NCI-H1092 treated with DMSO at 0.1 percent for 48 hours (cell line): ENCODE measurements at regions not wholly inside any gene's neighbourhood (a gene's known extent, or its start where the extent isn't known, plus 50 kb on each side); places are given as distances from the start of the nearest gene placed in this dataset.

Source experiments
- DNase-seq: peaks from one replicate; lab custom pipeline; 2025; lab: John Stamatoyannopoulos, UW

DNA sequence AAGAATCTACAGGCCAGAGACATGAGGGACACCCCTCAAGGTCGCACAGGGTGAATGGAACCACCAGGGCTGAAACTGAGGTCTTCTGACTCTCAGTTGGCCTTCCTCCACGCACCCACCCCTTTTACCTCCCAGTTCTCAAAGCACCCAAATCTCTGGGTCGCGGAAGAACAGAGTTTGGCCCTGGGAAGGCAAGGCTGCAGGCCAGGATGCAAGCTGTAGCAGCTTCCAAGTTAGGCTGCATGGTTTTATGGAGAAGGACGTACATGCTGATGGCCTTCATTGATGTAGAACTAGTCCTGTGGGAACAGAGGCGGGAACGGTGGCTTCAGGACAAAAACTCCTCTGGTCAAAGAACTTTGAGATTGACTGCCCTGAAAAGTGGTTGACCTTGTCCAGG is 143.5 kb upstream of the B3GAT1 start:
- DNase-seq, result no peak

DNA sequence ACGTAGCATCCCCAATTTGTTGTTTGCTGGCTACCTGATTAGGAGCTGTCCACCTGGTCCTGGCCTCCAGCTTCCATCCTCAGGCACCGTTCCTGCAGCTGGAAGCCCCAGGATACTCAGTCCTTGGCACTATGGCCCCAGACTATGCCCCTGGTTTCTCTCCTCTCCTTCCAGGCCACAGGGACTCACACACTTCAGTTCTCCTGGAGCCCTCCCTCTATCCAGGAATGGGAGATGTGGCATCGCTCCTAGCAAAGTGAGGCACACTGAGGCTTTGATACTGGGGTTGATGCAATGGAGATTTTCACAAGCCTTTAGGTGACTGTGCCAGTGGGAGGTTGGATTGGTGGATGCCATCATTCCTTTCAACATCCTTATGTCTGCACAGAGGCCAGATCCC is 142.8 kb upstream of the B3GAT1 start:
- DNase-seq, result no peak

DNA sequence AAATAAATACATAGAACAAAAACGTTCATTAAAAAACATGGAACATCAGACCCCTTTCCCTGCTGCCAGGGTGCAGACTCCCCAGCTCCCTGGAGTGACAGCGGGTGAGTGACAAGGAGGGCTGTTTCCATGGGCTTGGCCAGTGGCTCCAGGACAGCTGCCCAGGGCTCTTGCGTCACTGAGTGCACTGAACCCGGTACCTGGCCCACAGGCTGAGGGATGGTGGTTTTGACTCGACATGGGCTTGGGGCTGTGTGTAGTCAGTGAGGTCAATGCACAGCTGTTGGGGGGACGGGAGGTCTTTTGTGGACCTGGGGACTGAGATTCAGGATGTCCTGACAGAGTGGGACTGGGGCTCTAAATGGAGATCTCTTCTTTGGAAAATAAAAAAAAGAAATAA is 142.1 kb upstream of the B3GAT1 start:
- DNase-seq, result no peak

DNA sequence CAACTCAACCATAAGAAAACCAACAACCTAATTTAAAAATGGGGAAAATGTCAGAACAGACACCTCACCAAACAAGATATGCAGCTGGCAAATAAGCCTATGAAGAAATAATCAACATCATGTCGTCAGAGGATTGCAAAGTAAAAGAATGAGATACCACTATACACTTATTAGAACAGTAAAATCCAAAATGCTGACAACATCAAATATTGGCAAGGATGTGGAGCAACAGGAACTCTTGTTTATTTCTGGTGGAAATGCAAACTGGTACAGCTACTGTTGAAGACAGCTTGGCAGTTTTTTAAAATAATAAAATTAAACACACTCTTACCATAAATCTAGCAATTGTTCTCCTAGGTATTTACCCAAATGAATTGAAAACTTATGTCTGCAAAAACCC is 140.7 kb upstream of the B3GAT1 start:
- DNase-seq, result no peak

DNA sequence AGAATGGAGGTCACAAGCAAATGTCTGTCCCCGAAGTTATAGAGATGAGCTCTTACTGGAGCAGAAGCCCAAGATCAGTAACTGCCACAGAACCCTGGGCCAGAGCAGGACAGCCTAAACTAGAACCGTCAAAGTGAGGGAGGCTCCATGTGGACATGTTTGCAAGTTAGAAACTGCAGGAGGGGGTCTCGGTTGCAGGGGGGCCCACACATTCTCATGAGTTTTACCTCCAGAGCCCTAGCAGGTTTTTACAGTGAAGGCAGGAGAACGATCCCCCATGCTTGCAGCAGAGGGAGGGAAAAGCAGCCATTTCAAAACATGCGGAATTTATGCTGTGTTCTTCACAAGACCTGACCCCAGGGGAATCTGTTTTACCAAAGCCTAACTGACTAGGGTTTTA is 133.5 kb upstream of the B3GAT1 start:
- no peak for DNase-seq

DNA sequence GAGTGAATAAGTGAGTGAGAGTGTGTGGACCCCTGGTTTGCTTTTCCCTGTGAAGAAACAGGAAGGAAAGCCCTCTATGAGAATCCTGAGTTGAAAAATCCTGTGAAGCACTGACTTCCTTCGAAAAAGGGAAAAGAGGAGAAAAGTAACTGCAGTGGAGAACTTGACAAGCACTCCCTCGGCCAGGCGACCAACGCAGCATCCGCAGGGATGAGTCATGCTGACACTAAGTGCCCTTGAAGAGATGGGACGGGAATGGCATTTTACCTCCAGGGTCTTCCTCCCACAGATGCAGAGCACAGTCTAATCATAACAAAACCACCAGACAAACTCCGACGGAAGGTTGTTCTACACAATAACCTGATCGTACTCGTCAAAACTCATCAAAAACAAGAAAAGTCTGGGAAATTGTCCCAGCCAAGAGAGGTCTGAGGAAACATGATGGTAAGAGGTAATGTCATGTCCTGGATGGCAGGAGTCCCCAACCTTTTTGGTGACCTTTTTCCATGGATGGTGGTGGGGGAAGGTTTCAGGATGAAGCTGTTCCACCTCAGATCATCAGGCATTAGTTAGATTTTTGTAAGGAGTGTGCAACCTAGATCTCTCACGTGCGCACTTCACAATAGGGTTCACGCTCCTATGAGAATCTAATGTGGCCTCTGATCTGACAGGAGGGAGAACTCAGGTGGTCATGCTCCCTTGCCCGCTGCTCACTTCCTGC is 132.2 kb upstream of the B3GAT1 start:
- DNase-seq, result no peak

DNA sequence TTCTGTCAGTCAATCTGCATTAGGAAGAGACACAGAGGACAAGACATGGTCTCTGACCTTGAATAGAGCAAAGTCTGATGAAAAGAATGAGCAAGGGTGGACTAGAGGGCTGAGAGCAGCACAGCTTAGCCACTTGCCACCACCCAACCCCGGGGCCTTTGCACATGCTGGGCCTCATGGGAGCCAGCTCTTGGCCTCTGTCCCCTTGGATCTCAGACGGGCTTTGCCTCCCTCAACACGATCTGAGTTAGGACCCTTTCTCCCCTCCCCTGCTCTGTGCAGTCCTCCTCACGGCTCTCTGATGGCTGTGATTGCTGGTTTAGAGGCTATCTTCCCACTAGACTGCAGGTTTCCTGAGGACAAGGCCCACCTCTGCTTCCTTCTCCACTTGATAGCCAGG is 131.6 kb upstream of the B3GAT1 start:
- no peak for DNase-seq

DNA sequence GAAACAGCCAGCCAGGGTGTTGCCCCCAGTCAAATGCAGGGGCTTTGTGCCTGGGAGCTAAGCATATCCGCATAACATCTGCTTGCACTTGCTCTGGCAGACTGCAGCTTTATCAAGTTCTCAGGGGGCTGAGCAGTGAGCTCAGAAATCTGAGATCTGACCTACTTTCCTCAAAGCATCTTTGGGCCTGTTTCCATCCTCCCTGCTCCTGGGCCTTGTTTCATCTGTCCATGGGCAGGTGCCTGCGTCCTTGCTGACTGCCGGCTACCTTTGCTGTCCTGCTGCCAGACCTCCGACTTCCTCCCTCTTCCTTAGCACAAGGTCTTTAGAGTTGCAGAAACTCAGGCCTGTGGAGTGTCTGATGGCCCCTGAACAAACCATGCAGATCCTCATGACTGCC is 131.2 kb upstream of the B3GAT1 start:
- no peak for DNase-seq

DNA sequence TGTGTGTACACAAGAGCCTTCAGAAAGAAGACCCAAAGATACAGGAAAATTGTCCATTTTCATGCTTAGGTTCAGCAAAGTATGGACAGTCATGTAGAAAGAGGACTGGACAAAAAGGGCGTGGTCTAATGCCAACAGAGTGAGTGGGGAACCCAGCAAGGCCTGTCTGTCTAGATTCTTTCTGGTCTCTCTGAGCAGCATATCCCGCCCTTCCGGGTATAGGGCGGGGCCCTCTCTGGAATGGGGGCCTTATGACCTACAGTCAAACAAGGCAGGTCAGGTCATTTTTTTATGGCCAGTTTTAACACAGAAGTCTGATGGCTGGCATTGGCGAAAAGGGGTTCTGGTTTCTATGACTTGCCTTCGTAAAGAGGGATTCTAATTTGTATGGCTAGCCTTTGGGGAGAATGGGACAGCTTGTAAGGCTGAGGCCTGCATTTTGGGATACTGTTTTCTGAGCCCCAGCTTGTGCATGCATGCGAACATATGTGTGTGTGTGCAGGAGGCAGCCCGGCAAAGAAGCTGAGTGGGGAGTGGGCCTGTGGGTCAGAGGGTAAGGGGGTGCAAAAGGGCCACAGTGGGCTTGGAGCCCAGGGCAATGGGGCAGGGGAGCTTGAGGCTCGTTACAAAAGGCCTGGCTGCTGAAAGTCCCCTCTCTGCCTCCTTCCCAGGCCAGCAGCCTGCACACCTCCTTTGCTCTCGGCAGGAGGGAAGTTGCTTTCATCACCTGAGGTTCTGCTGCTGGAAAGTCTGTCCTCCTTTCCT is 130.5 kb upstream of the B3GAT1 start:
- no peak for DNase-seq

DNA sequence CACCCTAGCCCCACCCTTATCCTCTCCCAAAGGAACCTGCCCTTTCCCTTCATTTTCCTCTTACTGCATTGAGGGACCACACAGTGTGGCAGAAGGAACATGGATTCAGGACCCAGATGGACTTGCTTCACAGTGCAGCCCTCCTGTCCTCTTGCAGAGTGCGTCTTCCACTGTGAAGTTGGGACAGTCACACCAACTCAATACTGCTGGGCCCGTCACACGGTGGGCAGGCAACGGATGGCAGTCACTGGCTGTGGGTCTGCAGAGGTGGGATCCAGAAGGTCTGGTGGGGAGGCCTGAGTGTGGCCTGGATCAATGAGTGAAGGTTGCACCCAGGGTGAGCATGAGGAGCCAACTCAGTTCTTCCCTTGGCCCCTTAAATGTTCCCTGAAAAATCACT is 129.9 kb upstream of the B3GAT1 start:
- no peak for DNase-seq

DNA sequence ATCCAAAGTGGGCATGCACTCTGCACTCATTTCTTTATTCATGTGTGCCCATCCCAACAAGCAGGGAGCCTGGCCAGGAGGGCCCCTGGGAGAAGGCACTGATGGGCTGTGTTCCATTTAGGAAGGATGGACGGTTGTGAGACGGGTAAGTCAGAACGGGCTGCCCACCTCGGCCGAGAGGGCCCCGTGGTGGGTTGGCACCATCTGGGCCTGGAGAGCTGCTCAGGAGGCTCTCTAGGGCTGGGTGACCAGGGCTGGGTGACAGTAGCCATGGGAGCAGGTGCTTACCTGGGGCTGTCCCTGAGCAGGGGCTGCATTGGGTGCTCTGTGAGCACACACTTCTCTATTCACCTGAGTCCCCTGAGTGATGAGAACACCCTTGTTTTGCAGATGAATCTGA is 129.3 kb upstream of the B3GAT1 start:
- DNase-seq, result no peak

DNA sequence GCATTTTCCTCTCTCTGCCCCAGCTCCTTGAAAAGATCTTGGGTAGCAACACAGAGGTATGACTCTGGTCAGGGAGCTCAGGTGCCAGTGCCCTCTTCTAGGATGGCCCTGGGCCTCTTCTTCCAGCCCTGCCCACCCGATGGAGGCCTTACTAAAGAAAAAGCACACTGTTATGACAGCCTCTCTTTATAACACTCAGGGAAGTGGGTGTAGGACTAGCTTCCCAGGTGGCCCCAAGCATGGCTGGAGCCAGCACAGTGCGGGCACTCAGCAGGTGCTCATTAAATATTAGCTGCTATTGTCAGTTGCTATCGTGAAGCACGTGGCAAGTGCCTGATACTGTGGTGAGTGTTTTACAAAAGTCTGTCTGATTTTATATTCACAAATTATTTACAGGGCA is 127.2 kb upstream of the B3GAT1 start:
- DNase-seq, result no peak

DNA sequence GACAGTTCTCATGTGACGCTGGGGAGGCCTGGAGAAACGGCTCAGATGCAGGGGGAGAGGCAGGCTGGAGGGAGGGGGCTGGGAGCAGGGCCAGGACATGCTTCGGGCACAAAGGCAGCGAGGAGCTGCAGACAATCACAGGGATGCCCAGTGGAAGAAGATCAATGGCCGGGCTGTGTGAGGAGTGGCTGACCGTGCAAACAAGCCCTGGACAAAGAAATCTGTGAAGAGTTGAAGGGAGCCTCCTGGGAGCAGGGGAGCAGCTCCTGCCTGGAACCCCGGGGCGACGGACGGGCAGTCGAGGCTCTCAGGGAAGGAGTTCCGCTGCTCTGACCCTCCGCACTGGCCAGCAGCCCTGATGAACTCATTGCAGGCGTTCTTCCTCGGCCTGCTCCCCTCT is 126.7 kb upstream of the B3GAT1 start:
- peak; percentile 8 for DNase-seq

DNA sequence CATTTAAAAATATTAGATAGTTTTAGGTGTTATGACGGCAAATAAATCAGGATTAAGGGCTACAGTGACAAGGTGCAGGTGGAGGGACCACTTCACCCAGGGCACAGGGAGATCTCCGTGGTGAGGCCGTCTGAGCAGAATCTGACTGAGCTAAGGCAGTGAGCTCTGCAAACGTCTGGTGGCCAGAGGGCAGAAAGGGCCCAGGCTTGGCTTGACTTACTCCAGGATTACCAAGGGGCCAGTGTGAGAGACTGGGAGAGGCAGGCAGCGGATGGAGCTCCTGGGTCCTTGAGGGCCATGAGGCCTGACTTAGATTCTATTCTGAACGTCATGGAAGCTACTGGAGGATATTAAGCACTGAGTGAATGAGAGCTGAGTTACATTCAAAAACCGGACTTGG is 125.9 kb upstream of the B3GAT1 start:
- no peak for DNase-seq

DNA sequence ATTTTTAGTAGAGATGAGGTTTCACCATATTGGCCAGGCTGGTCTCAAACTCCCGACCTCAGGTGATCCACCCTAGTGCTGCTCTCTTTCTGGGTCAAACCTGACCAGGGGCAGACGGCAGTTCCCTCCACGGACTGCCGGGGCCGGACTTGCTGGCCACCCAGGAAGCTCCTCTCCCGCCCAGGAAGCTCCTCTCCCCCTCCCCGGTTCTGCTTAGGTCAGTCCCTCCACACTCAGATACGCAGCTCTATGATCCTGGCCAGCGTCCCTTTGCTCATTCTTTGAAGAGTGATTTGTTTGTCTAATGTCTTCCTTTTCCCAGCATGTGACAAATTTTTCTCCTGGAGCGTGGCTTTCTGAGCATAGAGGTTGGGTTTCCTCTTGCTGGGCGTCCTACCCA is 125.3 kb upstream of the B3GAT1 start:
- DNase-seq, result no peak

DNA sequence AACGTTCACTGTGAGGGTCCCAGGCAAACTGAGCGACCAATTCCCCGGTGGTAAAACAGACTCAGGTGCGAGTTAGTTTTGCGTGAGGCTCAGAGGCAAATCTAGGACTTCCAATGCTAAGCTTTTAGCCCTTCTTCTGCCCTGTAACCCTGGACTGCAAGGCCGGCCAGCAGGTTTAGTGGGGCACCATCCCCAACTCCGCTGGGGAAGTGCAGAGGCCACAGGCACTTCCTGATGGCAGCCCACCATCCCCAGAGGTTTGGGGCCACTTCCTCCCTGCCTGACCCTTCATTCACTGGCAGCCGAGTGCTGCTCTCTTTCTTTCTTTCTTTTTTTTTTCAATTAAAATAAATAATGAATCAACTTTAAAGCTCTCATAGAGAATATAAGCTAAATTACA is 124.6 kb upstream of the B3GAT1 start:
- DNase-seq, result no peak

DNA sequence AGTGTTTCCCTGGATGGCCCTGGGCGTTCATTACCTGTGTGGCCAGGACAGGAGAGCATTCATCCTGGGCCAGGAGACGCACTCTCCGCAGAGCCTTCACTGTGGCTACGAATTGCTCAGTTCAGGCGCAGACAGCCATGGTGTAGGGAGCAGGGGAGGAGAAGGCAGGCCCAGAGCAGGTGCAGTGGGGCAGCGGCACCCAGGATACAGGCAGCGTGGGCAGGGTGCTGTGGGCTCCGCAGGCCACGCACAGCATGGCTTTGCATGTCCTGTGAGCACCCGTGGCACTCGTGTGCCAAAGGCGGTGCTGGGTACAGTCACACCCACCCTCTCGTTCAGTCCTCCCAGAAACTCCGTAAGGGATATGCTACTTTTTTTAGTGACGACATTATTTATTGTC is 124.2 kb upstream of the B3GAT1 start:
- DNase-seq, result no peak

DNA sequence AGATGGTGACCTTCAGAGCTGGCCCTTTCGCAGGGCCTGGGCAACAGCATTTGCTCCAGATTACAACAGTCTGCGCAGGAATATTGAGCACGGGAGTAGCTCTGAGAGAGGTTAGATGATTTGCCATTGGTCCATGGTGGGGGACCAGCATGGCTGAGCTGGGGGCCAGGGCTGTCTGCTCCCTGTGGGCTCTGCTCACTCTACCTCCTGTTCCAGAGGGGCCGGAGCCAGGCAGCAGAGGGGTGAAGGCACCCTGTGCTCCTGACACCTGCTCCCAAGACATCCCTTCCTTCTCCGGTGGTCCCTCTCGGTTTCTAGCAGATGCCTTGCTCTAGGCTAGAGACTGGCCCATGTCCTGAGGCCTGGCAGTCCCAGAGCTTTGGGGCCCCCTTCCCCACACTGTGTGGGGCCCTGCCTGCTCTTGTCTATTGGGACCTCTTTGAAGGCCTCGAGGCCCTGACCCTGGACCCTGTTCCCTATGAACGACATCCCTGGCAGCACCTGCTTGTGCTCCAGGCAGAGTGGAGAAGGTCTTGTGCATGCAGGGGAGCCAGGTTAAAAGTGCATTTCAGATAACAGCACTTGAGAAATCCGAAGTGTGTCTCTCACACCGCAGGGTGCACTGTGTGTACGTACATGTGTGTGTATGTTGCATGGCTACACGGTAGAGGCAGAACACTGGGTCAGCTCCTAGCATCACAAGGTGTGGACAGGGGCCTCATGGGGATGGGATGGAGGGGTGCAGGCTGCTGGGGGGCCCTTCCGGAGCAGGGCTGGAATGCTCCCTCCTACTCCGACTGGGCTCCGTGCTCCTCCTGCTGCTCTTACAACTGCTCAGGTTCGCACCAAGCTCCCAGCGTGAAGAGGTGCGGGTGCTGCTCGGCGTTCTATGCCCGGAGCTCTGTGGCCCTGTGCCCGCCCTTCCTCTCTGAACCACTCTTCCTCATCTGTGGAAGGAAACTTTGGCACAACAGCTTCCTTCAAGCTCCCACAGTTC is 123.3 kb upstream of the B3GAT1 start:
- DNase-seq, result no peak

DNA sequence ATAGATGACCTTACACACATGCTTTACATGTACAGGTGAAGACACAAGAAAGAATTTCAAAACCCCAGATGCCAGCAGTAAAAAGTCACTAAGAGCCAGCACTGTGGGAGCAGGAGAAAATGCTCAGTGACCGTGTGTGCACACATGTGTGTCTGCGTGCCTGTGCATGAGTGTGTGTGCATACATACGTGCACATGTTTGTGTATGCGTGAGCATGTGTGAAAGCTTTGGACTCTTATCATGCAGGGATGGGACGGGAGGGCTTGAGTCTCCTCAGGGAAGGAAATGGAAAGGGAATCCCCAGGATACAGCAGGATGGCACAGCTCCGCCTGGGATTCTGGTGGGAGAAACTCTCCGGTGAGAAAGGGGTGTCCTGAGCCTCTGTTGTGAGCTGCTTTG is 121.5 kb upstream of the B3GAT1 start:
- no peak for DNase-seq

DNA sequence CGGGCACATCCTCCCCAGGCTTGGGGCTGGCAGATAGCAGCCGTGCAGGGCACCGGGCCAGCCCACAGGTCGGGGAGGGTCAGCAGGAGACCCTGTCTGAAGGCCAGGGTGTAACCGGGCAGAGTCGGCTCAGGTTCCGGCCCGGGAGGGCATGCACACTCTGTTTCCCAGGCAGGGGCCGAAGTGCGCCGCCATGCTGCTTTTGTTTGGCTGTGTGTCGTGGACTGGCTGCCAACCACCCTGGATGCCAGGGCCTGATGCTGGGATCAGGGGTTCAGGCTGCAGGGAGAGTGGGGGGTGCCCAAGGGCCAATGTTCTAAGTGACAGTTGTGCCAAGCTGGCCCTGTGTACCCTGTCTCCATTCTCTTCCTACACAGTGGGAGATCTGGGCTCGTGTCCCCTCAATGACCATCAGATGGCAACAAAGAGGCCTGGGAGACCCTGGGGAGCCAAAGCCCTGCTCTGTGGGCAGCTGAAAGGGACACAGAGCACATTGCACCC is 120.9 kb upstream of the B3GAT1 start:
- DNase-seq, result no peak

DNA sequence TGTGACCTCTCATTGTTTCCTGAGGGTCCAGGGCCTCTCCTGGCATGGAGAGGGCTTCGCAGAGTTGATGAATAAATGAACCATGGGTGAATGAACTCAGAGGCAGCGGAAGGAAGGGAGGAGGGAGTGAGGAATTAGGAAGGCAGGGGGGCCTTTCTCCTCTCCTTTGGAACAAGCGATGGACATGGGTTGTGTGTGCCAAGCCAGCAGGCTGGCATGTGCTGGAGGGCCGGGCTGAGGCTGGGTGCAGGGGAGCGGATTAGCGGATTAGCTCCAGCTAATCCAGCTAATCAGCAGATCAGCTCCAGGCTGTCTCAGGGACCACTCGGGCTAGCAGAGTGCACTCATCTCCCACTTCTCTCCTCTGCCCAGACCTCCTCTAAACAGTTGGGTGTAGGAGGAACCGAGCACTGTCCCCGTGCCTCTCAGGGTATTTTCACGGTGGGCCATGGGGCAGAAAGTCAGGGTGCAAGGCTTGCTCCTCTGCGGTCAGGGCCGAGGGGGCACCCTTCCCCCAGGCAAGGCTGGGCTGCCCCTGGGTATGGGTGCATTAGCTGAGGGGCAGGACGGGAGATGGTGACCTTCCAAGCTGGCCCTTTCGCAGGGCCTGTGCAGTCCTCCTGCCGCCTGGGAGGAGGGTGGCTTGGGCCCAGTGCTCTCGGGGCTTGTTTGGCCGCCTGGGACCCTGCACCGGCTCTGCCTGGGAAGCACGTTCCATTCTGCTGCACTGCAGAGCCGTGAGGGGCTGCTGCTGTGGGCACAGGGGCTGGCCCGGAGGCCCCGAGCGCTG is 120.3 kb upstream of the B3GAT1 start:
- DNase-seq, result no peak
